ENCODE measurements at regions not wholly inside any gene's neighbourhood (a gene's known extent, or its start where the extent isn't known, plus 50 kb on each side); places are given as distances from the start of the nearest gene placed in this dataset.

- TF ChIP-seq SOX13 (IDR thresholded peaks at IDR 0.05) (0 out of 2 replicates have a peak, but pooled peaks have one; percentile 16), SOX13 (CRISPR knock-in tag; conservative IDR thresholded peaks at IDR 0.05 in 1 of 2, IDR thresholded peaks at IDR 0.05 in 1 of 2) (peak in 1 of 2 experiments; percentile 33; a peak in 1 of 4 replicates), TGIF2 (CRISPR knock-in tag; IDR thresholded peaks at IDR 0.05) (peak; percentile 59; the same call in 1 of the 2 replicates), ZNF331 (CRISPR knock-in tag; IDR thresholded peaks at IDR 0.05) (peak; percentile 38; the same call in 1 of the 2 replicates), ISL2 (CRISPR knock-in tag; IDR thresholded peaks at IDR 0.05) (no peak), ATF2 (CRISPR knock-in tag; IDR thresholded peaks at IDR 0.05) (no peak), ZBTB33 (CRISPR knock-in tag; IDR thresholded peaks at IDR 0.05) (0 out of 2 replicates have a peak, but pooled peaks have one; percentile 9), ZNF33B (CRISPR knock-in tag; IDR thresholded peaks at IDR 0.05) (no peak), PITX1 (CRISPR knock-in tag; IDR thresholded peaks at IDR 0.05) (peak; percentile 48), MAFG (CRISPR knock-in tag; IDR thresholded peaks at IDR 0.05) (no peak), RERE (CRISPR knock-in tag; IDR thresholded peaks at IDR 0.05; ENCODE audit: low read depth) (no peak), GATAD2A (CRISPR knock-in tag; IDR thresholded peaks at IDR 0.05) (peak; percentile 32; the same call in 1 of the 2 replicates)
- TF ChIP-seq, protein P1, sequence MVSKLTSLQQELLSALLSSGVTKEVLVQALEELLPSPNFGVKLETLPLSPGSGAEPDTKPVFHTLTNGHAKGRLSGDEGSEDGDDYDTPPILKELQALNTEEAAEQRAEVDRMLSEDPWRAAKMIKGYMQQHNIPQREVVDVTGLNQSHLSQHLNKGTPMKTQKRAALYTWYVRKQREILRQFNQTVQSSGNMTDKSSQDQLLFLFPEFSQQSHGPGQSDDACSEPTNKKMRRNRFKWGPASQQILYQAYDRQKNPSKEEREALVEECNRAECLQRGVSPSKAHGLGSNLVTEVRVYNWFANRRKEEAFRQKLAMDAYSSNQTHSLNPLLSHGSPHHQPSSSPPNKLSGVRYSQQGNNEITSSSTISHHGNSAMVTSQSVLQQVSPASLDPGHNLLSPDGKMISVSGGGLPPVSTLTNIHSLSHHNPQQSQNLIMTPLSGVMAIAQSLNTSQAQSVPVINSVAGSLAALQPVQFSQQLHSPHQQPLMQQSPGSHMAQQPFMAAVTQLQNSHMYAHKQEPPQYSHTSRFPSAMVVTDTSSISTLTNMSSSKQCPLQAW (CRISPR knock-in tag; IDR thresholded peaks at IDR 0.05), result peak; percentile 67; the same call in 1 of the 2 replicates
- TF ChIP-seq, protein P2, sequence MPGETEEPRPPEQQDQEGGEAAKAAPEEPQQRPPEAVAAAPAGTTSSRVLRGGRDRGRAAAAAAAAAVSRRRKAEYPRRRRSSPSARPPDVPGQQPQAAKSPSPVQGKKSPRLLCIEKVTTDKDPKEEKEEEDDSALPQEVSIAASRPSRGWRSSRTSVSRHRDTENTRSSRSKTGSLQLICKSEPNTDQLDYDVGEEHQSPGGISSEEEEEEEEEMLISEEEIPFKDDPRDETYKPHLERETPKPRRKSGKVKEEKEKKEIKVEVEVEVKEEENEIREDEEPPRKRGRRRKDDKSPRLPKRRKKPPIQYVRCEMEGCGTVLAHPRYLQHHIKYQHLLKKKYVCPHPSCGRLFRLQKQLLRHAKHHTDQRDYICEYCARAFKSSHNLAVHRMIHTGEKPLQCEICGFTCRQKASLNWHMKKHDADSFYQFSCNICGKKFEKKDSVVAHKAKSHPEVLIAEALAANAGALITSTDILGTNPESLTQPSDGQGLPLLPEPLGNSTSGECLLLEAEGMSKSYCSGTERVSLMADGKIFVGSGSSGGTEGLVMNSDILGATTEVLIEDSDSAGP (CRISPR knock-in tag; IDR thresholded peaks at IDR 0.05; ENCODE audit: borderline replicate concordance), result peak; percentile 66; the same call in 1 of the 2 replicates
Observed at GRCh38 chr7:4631380-4632179, 50.5 kb upstream of the FOXK1 start (continued).

Measured in HepG2 (cell line).